NT2/D1 (cell line): ENCODE measurements at regions not wholly inside any gene's neighbourhood (a gene's known extent, or its start where the extent isn't known, plus 50 kb on each side); places are given as distances from the start of the nearest gene placed in this dataset.

Source experiments
- YY1 ChIP-seq: IDR thresholded peaks from 2 replicates; pipeline ENCODE4 v1.6.1; 2011; ENCODE audit not compliant: insufficient read length, insufficient read depth
- ZNF274 ChIP-seq: IDR thresholded peaks from 2 replicates; pipeline ENCODE4 v1.6.1; 2011; ENCODE audit warnings: mild to moderate bottlenecking, low read depth, low read length

GRCh38 chr12:75724928-75725312 lies 213.5 kb upstream of the KRR1 start:
- TF ChIP-seq YY1 (no peak), ZNF274 (no peak)
